Transverse colon (tissue), 4 donors: ENCODE measurements at regions not wholly inside any gene's neighbourhood (a gene's known extent, or its start where the extent isn't known, plus 50 kb on each side); places are given as distances from the start of the nearest gene placed in this dataset.

ENCODE experiments used
- CTCF ChIP-seq, 5 experiments: fragments of 200-600 bp in 3 of 5; fragments of 450-650 bp in 2 of 5; sonication (generic) in 3 of 5; IDR thresholded peaks; 1 replicate in 2 of 5; 2 replicates in 3 of 5; pipeline ENCODE4 v1.5.1; 2016 to 2017; ENCODE audit warnings: antibody characterized with exemption in 5 of 5, inconsistent platforms in 3 of 5, mild to moderate bottlenecking in 2 of 5, moderate library complexity in 1 of 5
- POLR2A ChIP-seq: fragments of 450-650 bp; IDR thresholded peaks from one replicate; pipeline ENCODE4 v1.6.1; 2016; ENCODE audit warnings: antibody characterized with exemption, mild to moderate bottlenecking, moderate library complexity
- POLR2AphosphoS5 ChIP-seq, 3 donors: sonication (generic); formaldehyde crosslinking; IDR thresholded peaks; one replicate each; pipeline ENCODE4 v1.6.1; 2016; ENCODE audit warnings: antibody characterized with exemption in 3 of 3

GRCh38 chr1:218982482-218982881 is 191.2 kb upstream of the LYPLAL1 start:
- TF ChIP-seq CTCF (IDR thresholded peaks at IDR 0.05) = no peak
- no peak for TF ChIP-seq POLR2A
- no peak for TF ChIP-seq POLR2AphosphoS5 (IDR thresholded peaks at IDR 0.05)
